ENCODE measurements at regions not wholly inside any gene's neighbourhood (a gene's known extent, or its start where the extent isn't known, plus 50 kb on each side); places are given as distances from the start of the nearest gene placed in this dataset.

DNA sequence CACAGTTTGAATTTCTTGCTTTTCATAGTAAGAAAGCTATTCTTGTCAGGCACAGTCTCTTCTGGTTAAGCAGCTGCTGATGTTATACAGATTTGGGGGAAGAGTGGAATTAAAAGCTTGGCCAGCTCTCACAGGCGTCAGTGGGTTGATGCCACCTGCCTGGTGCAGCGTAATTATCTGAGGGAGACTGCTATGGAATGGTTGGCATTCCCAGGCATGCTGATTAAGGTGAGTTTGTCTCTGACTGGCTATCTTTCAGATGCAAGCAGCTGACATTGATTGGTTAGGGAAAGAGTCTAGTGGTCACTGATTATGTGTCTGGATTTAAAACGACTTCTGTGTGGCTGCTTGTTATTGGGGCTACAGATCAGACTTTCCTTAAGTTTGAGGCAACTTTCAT lies 948.4 kb downstream of the UQCRFS1 start (continued):
- TF ChIP-seq, protein P1, sequence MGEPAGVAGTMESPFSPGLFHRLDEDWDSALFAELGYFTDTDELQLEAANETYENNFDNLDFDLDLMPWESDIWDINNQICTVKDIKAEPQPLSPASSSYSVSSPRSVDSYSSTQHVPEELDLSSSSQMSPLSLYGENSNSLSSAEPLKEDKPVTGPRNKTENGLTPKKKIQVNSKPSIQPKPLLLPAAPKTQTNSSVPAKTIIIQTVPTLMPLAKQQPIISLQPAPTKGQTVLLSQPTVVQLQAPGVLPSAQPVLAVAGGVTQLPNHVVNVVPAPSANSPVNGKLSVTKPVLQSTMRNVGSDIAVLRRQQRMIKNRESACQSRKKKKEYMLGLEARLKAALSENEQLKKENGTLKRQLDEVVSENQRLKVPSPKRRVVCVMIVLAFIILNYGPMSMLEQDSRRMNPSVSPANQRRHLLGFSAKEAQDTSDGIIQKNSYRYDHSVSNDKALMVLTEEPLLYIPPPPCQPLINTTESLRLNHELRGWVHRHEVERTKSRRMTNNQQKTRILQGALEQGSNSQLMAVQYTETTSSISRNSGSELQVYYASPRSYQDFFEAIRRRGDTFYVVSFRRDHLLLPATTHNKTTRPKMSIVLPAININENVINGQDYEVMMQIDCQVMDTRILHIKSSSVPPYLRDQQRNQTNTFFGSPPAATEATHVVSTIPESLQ (CRISPR knock-in tag; IDR thresholded peaks at IDR 0.05): no peak

DNA sequence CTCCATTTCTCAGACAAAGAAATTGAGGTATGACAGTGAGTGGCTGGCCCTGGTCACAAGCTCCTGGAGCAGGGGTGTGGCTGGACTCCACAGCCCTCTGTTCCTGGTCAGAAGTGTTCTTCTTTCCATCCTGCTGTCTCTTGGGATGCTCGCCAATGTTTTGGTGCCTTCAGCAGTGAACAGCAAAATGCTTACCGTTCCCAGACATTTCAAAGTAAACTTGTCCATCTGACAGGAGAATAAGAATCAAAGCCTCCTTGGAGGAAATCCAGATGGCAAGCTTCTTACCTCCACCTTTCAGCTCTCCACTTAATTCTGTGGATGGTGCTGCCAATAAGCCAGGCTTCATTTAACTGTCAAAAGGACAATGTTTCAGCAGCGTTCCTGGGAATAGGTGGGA lies 954.1 kb downstream of the UQCRFS1 start:
- ATAC-seq (no peak), DNase-seq (ENCODE audit: low spot score) (no peak)
- Mint-ChIP-seq H3K4me3 (no peak overlapping the region), H3K9me3 (peaks cover 4% of the 10 kb centered on the region; the same call in 1 of the 2 replicates), H3K27me3 (ENCODE audit: low read depth) (no peaks in the 10 kb centered on the region), H3K36me3 (no peaks in the 10 kb centered on the region), H3K27ac (no peak overlapping the region), H3K4me1 (peaks cover 9% of the 10 kb centered on the region)
- ChIA-PET CTCF (no interaction called here), POLR2A (no interaction called here)
- TF ChIP-seq SMAD3 (CRISPR knock-in tag; IDR thresholded peaks at IDR 0.05; ENCODE audit: borderline replicate concordance) (no peak), ZNF232 (CRISPR knock-in tag; IDR thresholded peaks at IDR 0.05) (no peak), RORB (CRISPR knock-in tag; IDR thresholded peaks at IDR 0.05) (no peak), GTF2I (CRISPR knock-in tag; conservative IDR thresholded peaks at IDR 0.05) (no peak)
- TF ChIP-seq, protein P2, sequence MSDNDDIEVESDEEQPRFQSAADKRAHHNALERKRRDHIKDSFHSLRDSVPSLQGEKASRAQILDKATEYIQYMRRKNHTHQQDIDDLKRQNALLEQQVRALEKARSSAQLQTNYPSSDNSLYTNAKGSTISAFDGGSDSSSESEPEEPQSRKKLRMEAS (CRISPR knock-in tag; IDR thresholded peaks at IDR 0.05): no peak

DNA sequence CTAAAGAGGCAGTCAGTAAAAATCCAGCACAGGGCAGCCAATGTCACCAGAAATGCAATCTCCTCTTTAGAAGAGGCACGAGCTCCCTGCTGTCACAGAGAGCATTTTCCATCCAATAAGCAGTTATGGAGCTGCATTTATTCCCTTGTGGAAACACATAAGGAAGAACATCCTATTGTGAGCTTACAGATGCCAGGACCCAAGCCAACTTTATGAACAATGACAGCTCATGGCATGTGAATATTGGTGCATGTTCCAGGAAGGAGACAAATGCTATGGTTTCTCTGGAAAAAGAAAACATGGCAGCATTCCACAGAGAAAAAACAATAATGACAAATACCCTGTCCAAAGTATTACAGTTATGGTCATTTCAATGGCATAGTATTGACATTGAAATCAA lies 955.6 kb downstream of the UQCRFS1 start:
- ChIA-PET CTCF (no interaction called here), POLR2A (no interaction called here)
- Mint-ChIP-seq H3K36me3 (no peaks in the 10 kb centered on the region), H3K9me3 (peaks cover 4% of the 10 kb centered on the region; the same call in 1 of the 2 replicates), H3K4me1 (peaks cover 9% of the 10 kb centered on the region), H3K27me3 (ENCODE audit: low read depth) (no peaks in the 10 kb centered on the region), H3K4me3 (no peak overlapping the region), H3K27ac (no peak overlapping the region)
- TF ChIP-seq ZNF671 (CRISPR knock-in tag; IDR thresholded peaks at IDR 0.05) (no peak), ETV6 (CRISPR knock-in tag; IDR thresholded peaks at IDR 0.05) (no peak), RELA (CRISPR knock-in tag; IDR thresholded peaks at IDR 0.05; ENCODE audit: borderline replicate concordance) (no peak), ZNF232 (CRISPR knock-in tag; IDR thresholded peaks at IDR 0.05) (no peak), FOXK1 (CRISPR knock-in tag; IDR thresholded peaks at IDR 0.05) (no peak), SOX15 (CRISPR knock-in tag; IDR thresholded peaks at IDR 0.05) (no peak), SMAD4 (CRISPR knock-in tag; IDR thresholded peaks at IDR 0.05) (no peak), MYBL2 (CRISPR knock-in tag; IDR thresholded peaks at IDR 0.05) (no peak), ESRRA (CRISPR knock-in tag; IDR thresholded peaks at IDR 0.05; ENCODE audit: borderline replicate concordance) (no peak)
- TF ChIP-seq, protein P3, sequence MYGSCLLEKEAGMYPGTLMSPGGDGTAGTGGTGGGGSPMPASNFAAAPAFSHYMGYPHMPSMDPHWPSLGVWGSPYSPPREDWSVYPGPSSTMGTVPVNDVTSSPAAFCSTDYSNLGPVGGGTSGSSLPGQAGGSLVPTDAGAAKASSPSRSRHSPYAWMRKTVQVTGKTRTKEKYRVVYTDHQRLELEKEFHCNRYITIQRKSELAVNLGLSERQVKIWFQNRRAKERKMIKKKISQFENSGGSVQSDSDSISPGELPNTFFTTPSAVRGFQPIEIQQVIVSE (CRISPR knock-in tag; IDR thresholded peaks at IDR 0.05; ENCODE audit: borderline replicate concordance): no peak
- TF ChIP-seq, protein P1 (CRISPR knock-in tag; IDR thresholded peaks at IDR 0.05): no peak
- TF ChIP-seq, protein P4, sequence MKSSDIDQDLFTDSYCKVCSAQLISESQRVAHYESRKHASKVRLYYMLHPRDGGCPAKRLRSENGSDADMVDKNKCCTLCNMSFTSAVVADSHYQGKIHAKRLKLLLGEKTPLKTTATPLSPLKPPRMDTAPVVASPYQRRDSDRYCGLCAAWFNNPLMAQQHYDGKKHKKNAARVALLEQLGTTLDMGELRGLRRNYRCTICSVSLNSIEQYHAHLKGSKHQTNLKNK (CRISPR knock-in tag; IDR thresholded peaks at IDR 0.05): no peak
- TF ChIP-seq, protein P5, sequence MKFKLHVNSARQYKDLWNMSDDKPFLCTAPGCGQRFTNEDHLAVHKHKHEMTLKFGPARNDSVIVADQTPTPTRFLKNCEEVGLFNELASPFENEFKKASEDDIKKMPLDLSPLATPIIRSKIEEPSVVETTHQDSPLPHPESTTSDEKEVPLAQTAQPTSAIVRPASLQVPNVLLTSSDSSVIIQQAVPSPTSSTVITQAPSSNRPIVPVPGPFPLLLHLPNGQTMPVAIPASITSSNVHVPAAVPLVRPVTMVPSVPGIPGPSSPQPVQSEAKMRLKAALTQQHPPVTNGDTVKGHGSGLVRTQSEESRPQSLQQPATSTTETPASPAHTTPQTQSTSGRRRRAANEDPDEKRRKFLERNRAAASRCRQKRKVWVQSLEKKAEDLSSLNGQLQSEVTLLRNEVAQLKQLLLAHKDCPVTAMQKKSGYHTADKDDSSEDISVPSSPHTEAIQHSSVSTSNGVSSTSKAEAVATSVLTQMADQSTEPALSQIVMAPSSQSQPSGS (CRISPR knock-in tag; IDR thresholded peaks at IDR 0.05; ENCODE audit: borderline replicate concordance, low read depth): no peak
- TF ChIP-seq, protein P6, sequence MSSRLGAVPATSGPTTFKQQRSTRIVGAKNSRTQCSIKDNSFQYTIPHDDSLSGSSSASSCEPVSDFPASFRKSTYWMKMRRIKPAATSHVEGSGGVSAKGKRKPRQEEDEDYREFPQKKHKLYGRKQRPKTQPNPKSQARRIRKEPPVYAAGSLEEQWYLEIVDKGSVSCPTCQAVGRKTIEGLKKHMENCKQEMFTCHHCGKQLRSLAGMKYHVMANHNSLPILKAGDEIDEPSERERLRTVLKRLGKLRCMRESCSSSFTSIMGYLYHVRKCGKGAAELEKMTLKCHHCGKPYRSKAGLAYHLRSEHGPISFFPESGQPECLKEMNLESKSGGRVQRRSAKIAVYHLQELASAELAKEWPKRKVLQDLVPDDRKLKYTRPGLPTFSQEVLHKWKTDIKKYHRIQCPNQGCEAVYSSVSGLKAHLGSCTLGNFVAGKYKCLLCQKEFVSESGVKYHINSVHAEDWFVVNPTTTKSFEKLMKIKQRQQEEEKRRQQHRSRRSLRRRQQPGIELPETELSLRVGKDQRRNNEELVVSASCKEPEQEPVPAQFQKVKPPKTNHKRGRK (CRISPR knock-in tag; IDR thresholded peaks at IDR 0.05; ENCODE audit: borderline replicate concordance): no peak
- TF ChIP-seq, protein P7, sequence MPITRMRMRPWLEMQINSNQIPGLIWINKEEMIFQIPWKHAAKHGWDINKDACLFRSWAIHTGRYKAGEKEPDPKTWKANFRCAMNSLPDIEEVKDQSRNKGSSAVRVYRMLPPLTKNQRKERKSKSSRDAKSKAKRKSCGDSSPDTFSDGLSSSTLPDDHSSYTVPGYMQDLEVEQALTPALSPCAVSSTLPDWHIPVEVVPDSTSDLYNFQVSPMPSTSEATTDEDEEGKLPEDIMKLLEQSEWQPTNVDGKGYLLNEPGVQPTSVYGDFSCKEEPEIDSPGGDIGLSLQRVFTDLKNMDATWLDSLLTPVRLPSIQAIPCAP (CRISPR knock-in tag; IDR thresholded peaks at IDR 0.05): no peak
- TF ChIP-seq, protein P8, sequence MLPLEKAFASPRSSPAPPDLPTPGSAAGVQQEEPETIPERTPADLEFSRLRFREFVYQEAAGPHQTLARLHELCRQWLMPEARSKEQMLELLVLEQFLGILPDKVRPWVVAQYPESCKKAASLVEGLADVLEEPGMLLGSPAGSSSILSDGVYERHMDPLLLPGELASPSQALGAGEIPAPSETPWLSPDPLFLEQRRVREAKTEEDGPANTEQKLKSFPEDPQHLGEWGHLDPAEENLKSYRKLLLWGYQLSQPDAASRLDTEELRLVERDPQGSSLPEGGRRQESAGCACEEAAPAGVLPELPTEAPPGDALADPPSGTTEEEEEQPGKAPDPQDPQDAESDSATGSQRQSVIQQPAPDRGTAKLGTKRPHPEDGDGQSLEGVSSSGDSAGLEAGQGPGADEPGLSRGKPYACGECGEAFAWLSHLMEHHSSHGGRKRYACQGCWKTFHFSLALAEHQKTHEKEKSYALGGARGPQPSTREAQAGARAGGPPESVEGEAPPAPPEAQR (CRISPR knock-in tag; IDR thresholded peaks at IDR 0.05): no peak
- DNase-seq (ENCODE audit: low spot score) (no peak), ATAC-seq (no peak)

Data from WTC11 (cell line).